ENCODE measurements at regions not wholly inside any gene's neighbourhood (a gene's known extent, or its start where the extent isn't known, plus 50 kb on each side); places are given as distances from the start of the nearest gene placed in this dataset.

GRCh38 chr3:170643831-170644230, 58.0 kb upstream of the SLC7A14 start:
- no peak for DNase-seq

DNA sequence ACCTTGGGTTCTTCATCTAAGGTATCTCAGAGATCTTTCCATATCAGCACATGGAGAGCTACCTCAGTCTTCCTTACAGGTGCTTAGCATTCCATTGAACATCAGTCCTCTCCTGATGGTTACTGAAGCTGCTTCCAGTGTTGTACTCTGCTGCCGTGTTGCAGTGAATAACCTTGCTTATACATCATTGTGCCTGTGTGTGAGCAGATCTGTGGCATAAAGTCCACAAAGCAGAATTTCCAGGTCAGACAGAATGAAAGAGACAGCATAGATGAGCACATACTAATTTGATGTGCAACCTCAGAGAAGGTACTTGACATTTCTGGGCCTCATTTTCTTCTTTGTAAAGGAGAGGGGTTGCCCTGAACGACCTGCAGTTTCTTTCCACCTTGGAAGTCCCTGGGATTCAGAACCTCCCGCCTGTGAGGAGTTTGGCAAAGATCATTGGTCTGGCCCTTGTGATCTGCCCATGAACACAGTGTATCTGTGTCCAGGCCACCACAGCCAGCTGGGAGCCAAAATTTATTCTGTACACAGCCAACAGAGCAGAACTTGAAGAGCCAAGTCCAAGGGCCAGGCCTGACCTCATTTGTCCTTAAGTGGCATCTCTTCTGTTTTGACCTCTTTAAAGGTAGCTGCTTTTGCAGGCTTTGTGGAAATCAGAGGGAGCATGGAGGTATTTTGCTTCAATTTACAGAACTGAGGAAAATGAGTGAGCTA, 57.2 kb upstream of the SLC7A14 start:
- DNase-seq: no peak

GRCh38 chr3:170641510-170642236, 55.8 kb upstream of the SLC7A14 start:
- DNase-seq: no peak

DNA sequence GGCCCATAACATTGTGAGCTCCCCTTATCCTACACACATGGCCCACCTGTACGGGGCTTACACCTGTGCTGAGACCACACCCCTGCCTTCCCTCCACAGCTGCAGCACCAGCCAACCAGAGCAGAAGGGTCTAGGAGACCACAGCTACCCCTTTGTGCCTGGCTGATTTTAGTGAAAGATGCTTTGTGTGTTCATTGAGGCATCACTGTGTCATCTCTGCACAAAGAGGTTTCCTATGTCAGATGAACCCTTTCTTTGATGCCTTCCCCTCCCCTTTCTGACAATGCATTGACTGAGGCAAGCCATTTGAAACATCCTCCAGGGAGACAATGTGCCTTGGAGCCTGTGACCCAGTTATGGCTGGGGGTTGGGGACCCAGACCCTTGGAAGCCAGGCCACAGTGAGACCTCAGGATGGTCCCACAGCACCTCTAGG, 54.9 kb upstream of the SLC7A14 start:
- no peak for DNase-seq

DNA sequence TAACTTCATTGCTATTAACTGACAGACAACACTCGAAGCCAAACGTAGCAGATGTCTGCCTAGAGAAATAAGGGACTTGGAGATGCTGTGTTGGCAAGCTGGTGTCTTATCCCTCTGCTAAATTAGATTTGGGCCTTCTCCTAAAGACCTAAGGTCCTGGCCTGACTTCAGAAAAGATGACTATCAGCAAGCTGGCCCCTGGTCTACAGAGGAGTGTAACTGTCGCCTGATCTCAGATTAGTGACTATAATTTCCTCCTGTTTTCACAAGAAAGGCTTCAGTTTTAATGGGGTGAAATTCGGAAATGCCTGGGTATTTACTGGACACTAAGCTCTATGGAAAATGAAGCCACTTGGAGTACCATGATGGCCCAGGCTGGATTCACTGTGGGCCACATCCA, 53.1 kb upstream of the SLC7A14 start:
- no peak for DNase-seq

- DNase-seq: no peak
Observed at GRCh38 chr3:170637306-170637705, 51.4 kb upstream of the SLC7A14 start.

- DNase-seq: no peak
Observed at GRCh38 chr3:170636400-170636973, 50.6 kb upstream of the SLC7A14 start.

All from T-helper 2 cell (primary cell).